Spleen (tissue), 7 donors: ENCODE measurements at regions not wholly inside any gene's neighbourhood (a gene's known extent, or its start where the extent isn't known, plus 50 kb on each side); places are given as distances from the start of the nearest gene placed in this dataset.

Experiments
- POLR2A ChIP-seq, 3 donors: fragments of 450-650 bp; IDR thresholded peaks; one replicate each; pipeline ENCODE4 v1.5.1; 2017; ENCODE audit warnings: antibody characterized with exemption in 3 of 3, mild to moderate bottlenecking in 1 of 3
- POLR2AphosphoS5 ChIP-seq, 3 donors: sonication (generic); formaldehyde crosslinking; IDR thresholded peaks; one replicate each; pipeline ENCODE4 v1.5.1; 2017; ENCODE audit warnings: antibody characterized with exemption in 3 of 3
- TF ChIP-seq, protein P1 (sequence below), 11 experiments: fragments of 200-600 bp in 7 of 11; fragments of 450-650 bp in 4 of 11; sonication (generic) in 4 of 11; IDR thresholded peaks in 8 of 11; conservative IDR thresholded peaks in 3 of 11; 1 replicate in 7 of 11; 2 replicates in 4 of 11; pipeline versions ENCODE4 v1.4.0 to v1.8.0; 2016 to 2021; ENCODE audit warnings: antibody characterized with exemption in 11 of 11, inconsistent platforms in 4 of 11, mild to moderate bottlenecking in 1 of 11
- donor health status: DM: no; HTN: no; CAD: no; lungs with moderate emphysema.
- donor health status: DM: no; HTN: no; CAD: no.
- donor health status: DM: no; HTN: no; CAD: no.

DNA sequence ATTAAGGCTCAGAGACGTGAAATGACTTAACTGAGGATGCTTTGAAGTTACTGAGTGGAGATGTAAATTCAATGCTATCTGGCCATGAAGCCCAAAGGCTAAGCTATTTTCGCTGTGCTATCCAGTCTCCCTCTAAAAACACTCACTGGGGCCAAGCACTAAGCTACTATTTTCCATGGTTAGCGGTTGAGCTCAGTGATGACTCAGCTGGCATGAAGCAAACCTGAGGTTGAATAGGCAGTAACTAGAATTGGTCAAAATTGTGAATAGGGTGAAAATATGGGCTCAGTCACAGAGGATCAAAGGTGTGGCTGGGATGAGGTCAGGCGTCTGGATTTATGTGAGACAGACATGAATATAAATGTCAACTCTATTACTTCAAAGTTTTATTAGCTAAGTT, 564.2 kb upstream of the KIRREL3 start:
- TF ChIP-seq, protein P1, sequence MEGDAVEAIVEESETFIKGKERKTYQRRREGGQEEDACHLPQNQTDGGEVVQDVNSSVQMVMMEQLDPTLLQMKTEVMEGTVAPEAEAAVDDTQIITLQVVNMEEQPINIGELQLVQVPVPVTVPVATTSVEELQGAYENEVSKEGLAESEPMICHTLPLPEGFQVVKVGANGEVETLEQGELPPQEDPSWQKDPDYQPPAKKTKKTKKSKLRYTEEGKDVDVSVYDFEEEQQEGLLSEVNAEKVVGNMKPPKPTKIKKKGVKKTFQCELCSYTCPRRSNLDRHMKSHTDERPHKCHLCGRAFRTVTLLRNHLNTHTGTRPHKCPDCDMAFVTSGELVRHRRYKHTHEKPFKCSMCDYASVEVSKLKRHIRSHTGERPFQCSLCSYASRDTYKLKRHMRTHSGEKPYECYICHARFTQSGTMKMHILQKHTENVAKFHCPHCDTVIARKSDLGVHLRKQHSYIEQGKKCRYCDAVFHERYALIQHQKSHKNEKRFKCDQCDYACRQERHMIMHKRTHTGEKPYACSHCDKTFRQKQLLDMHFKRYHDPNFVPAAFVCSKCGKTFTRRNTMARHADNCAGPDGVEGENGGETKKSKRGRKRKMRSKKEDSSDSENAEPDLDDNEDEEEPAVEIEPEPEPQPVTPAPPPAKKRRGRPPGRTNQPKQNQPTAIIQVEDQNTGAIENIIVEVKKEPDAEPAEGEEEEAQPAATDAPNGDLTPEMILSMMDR (IDR thresholded peaks at IDR 0.05 in 8 of 11, conservative IDR thresholded peaks at IDR 0.05 in 3 of 11) = no peak
- TF ChIP-seq POLR2A (IDR thresholded peaks at IDR 0.05) = no peak
- TF ChIP-seq POLR2AphosphoS5 (IDR thresholded peaks at IDR 0.05) = no peak
